SK-N-SH treated with all-trans-retinoic acid at 6 μM for 48 hours (cell line): ENCODE measurements at regions not wholly inside any gene's neighbourhood (a gene's known extent, or its start where the extent isn't known, plus 50 kb on each side); places are given as distances from the start of the nearest gene placed in this dataset.

Experiments used
- ATAC-seq: fragments of 200-7000 bp; cut with Tn5 transposase; 3 replicates; pipeline ENCODE4 v1.9.1; 2020; ENCODE audit warnings: mild to moderate bottlenecking, moderate library complexity
- ARNTL ChIP-seq: fragments of 450-650 bp; formaldehyde crosslinking; IDR thresholded peaks from 2 replicates; pipeline ENCODE4 v1.5.0; 2020; ENCODE audit warnings: low read depth, mild to moderate bottlenecking, moderate library complexity, borderline replicate concordance
- BACH2 ChIP-seq: fragments of 250-450 bp; sonication (Bioruptor Pico); IDR thresholded peaks from 2 replicates; pipeline ENCODE4 v1.9.0; 2021; ENCODE audit warnings: mild to moderate bottlenecking, borderline replicate concordance
- CSDC2 ChIP-seq: fragments of 250-450 bp; sonication (Bioruptor Pico); IDR thresholded peaks from 2 replicates; pipeline ENCODE4 v1.5.0; 2020; ENCODE audit warnings: mild to moderate bottlenecking, moderate library complexity
- ESRRG ChIP-seq: fragments of 250-450 bp; sonication (Bioruptor Pico); IDR thresholded peaks from 2 replicates; pipeline ENCODE4 v1.6.1; 2021; ENCODE audit warnings: mild to moderate bottlenecking
- GLIS3 ChIP-seq: fragments of 250-450 bp; sonication (Bioruptor Pico); IDR thresholded peaks from 2 replicates; pipeline ENCODE4 v1.5.0; 2020; ENCODE audit warnings: mild to moderate bottlenecking, moderate library complexity
- ISL1 ChIP-seq: fragments of 250-450 bp; sonication (Bioruptor Pico); IDR thresholded peaks from 2 replicates; pipeline ENCODE4 v2.1.2; 2022; ENCODE audit warnings: mild to moderate bottlenecking, moderate library complexity
- OSR1 ChIP-seq: fragments of 250-450 bp; sonication (Bioruptor Pico); IDR thresholded peaks from 2 replicates; pipeline ENCODE4 v1.8.0; 2022; ENCODE audit warnings: moderate library complexity, mild to moderate bottlenecking, inconsistent platforms
- POU6F1 ChIP-seq: fragments of 250-450 bp; sonication (Bioruptor Pico); IDR thresholded peaks from 2 replicates; pipeline ENCODE4 v1.8.0; 2021; ENCODE audit warnings: low read depth, mild to moderate bottlenecking, moderate library complexity, borderline replicate concordance
- PPARA ChIP-seq: fragments of 250-450 bp; sonication (Bioruptor Pico); IDR thresholded peaks from 2 replicates; pipeline ENCODE4 v1.5.0; 2020; ENCODE audit warnings: mild to moderate bottlenecking, borderline replicate concordance
- RARB ChIP-seq: fragments of 250-450 bp; sonication (Bioruptor Pico); IDR thresholded peaks from 2 replicates; pipeline ENCODE4 v1.8.0; 2021; ENCODE audit warnings: mild to moderate bottlenecking, moderate library complexity
- SNAI2 ChIP-seq: fragments of 250-450 bp; sonication (Bioruptor Pico); IDR thresholded peaks from 2 replicates; pipeline ENCODE4 v1.5.0; 2020; ENCODE audit warnings: mild to moderate bottlenecking, moderate library complexity
- TCF4 ChIP-seq: fragments of 250-450 bp; sonication (Bioruptor Pico); IDR thresholded peaks from 2 replicates; pipeline ENCODE4 v1.8.0; 2021; ENCODE audit warnings: mild to moderate bottlenecking, moderate library complexity, borderline replicate concordance
- TOX ChIP-seq: fragments of 250-450 bp; sonication (Bioruptor Pico); IDR thresholded peaks from 2 replicates; pipeline ENCODE4 v1.8.0; 2021; ENCODE audit warnings: mild to moderate bottlenecking, moderate library complexity, borderline replicate concordance
- TSHZ2 ChIP-seq: fragments of 250-450 bp; sonication (Bioruptor Pico); IDR thresholded peaks from 2 replicates; pipeline ENCODE4 v1.5.0; 2020; ENCODE audit warnings: mild to moderate bottlenecking, moderate library complexity
- ZC3H10 ChIP-seq: fragments of 250-450 bp; sonication (Bioruptor Pico); IDR thresholded peaks from 2 replicates; pipeline ENCODE4 v1.5.1; 2021; ENCODE audit warnings: mild to moderate bottlenecking, moderate library complexity
- ZFP3 ChIP-seq: fragments of 250-450 bp; sonication (Bioruptor Pico); IDR thresholded peaks from 2 replicates; pipeline ENCODE4 v1.5.0; 2020; ENCODE audit warnings: mild to moderate bottlenecking, moderate library complexity
- ZFP30 ChIP-seq: fragments of 450-650 bp; formaldehyde crosslinking; IDR thresholded peaks from 2 replicates; pipeline ENCODE4 v1.5.0; 2022; ENCODE audit warnings: mild to moderate bottlenecking, moderate library complexity
- ZNF70 ChIP-seq: fragments of 450-650 bp; formaldehyde crosslinking; IDR thresholded peaks from 2 replicates; pipeline ENCODE4 v1.5.0; 2020; ENCODE audit warnings: mild to moderate bottlenecking, moderate library complexity
- ZNF8 ChIP-seq: fragments of 450-650 bp; formaldehyde crosslinking; IDR thresholded peaks from 2 replicates; pipeline ENCODE4 v1.5.0; 2020; ENCODE audit warnings: mild to moderate bottlenecking, moderate library complexity
- TF ChIP-seq, protein P1 (sequence below): fragments of 250-450 bp; sonication (Bioruptor Pico); IDR thresholded peaks from 2 replicates; pipeline ENCODE4 v1.5.1; 2020; ENCODE audit warnings: low read depth, mild to moderate bottlenecking, moderate library complexity
- TF ChIP-seq, protein P2 (sequence below): fragments of 250-450 bp; sonication (Bioruptor Pico); IDR thresholded peaks from 2 replicates; pipeline ENCODE4 v1.8.0; 2020; ENCODE audit warnings: mild to moderate bottlenecking, moderate library complexity, borderline replicate concordance

GRCh38 chrX:118250445-118250844 is 95.5 kb upstream of the WDR44 start:
- no peak for ATAC-seq

GRCh38 chrX:118251271-118251670 is 94.6 kb upstream of the WDR44 start:
- TF ChIP-seq, protein P1, sequence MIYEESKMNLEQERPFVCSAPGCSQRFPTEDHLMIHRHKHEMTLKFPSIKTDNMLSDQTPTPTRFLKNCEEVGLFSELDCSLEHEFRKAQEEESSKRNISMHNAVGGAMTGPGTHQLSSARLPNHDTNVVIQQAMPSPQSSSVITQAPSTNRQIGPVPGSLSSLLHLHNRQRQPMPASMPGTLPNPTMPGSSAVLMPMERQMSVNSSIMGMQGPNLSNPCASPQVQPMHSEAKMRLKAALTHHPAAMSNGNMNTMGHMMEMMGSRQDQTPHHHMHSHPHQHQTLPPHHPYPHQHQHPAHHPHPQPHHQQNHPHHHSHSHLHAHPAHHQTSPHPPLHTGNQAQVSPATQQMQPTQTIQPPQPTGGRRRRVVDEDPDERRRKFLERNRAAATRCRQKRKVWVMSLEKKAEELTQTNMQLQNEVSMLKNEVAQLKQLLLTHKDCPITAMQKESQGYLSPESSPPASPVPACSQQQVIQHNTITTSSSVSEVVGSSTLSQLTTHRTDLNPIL (CRISPR knock-in tag), result no peak
- TF ChIP-seq, protein P2, sequence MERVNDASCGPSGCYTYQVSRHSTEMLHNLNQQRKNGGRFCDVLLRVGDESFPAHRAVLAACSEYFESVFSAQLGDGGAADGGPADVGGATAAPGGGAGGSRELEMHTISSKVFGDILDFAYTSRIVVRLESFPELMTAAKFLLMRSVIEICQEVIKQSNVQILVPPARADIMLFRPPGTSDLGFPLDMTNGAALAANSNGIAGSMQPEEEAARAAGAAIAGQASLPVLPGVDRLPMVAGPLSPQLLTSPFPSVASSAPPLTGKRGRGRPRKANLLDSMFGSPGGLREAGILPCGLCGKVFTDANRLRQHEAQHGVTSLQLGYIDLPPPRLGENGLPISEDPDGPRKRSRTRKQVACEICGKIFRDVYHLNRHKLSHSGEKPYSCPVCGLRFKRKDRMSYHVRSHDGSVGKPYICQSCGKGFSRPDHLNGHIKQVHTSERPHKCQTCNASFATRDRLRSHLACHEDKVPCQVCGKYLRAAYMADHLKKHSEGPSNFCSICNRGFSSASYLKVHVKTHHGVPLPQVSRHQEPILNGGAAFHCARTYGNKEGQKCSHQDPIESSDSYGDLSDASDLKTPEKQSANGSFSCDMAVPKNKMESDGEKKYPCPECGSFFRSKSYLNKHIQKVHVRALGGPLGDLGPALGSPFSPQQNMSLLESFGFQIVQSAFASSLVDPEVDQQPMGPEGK (CRISPR knock-in tag), result no peak
- TF ChIP-seq GLIS3, result no peak
- TF ChIP-seq BACH2 (CRISPR knock-in tag), result no peak
- no peak for TF ChIP-seq CSDC2 (CRISPR knock-in tag)
- TF ChIP-seq ZFP3 (CRISPR knock-in tag), result no peak
- no peak for TF ChIP-seq ESRRG (CRISPR knock-in tag)
- no peak for ATAC-seq

More at GRCh38 chrX:118250445-118250844, 95.5 kb upstream of the WDR44 start:
- TF ChIP-seq ZFP3 (CRISPR knock-in tag) (no peak), TCF4 (CRISPR knock-in tag) (peak; percentile 60)
- TF ChIP-seq, all 23 proteins: peak for 1

DNA sequence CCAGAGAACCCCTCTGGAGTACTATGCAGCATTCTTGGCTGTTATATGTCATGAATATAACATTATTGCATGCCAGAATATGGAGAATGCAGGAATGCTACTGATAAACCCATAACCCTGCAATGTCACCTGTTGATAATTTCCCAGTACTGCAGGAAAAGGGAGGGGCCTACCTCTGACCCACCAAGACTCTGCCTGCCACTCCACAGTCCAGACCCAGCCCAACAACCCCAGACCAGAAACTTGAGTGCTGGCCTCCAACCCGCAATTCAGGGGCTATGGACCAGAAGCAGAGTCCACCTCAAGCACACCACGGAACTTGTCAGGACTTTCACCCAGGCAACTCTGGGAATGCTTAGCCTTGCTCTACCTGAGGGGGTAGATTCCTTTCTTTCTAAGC is 92.9 kb upstream of the WDR44 start:
- ATAC-seq, result no peak
- no peak for TF ChIP-seq ISL1 (CRISPR knock-in tag)
- TF ChIP-seq OSR1 (CRISPR knock-in tag), result no peak
- TF ChIP-seq TSHZ2, result no peak

- TF ChIP-seq, protein P2 (CRISPR knock-in tag), result no peak
- TF ChIP-seq SNAI2 (CRISPR knock-in tag) (no peak), ZFP3 (CRISPR knock-in tag) (no peak), ZNF70 (CRISPR knock-in tag) (no peak), PPARA (CRISPR knock-in tag) (no peak), ISL1 (CRISPR knock-in tag) (no peak)
- peak; percentile 79 for ATAC-seq
Observed at GRCh38 chrX:118254611-118255010, 91.3 kb upstream of the WDR44 start.

DNA sequence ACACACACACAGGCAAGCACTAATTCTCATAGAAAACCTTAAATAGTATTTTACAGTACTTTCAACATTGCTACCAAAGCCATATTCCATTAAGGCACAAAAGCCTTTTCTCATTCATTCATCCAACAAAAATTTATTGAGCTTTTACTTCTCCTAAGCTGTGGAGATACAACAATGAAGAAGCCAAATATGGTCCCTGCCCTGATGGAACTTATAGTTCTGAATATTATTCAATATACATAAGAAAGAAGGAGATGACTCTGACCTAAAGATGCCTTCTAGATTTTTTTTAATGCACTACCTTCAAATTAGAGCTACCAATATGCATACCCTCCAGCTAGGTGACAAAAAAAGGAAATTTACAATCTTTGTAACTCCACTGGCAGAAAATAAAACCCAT is 90.0 kb upstream of the WDR44 start:
- ATAC-seq, result no peak
- TF ChIP-seq ZNF8 (CRISPR knock-in tag) (no peak), RARB (CRISPR knock-in tag) (no peak), ZFP3 (CRISPR knock-in tag) (no peak), OSR1 (CRISPR knock-in tag) (no peak), PPARA (CRISPR knock-in tag) (no peak), CSDC2 (CRISPR knock-in tag) (no peak), TCF4 (CRISPR knock-in tag) (no peak), POU6F1 (CRISPR knock-in tag) (no peak), ARNTL (CRISPR knock-in tag) (no peak), TOX (CRISPR knock-in tag) (no peak), TSHZ2 (no peak), ZC3H10 (CRISPR knock-in tag) (no peak), ZFP30 (CRISPR knock-in tag) (no peak)
